ENCODE measurements at regions not wholly inside any gene's neighbourhood (a gene's known extent, or its start where the extent isn't known, plus 50 kb on each side); places are given as distances from the start of the nearest gene placed in this dataset.

- DNase-seq (no peak), ATAC-seq (ENCODE audit: low read depth) (no peak)
- H3K4me3 Mint-ChIP-seq: no peak overlapping the region
- no peaks in the 10 kb centered on the region for H3K4me1 Mint-ChIP-seq
- no peak overlapping the region for H3K27ac Mint-ChIP-seq
- intact Hi-C loops (cut with micrococcal nuclease): no loop called here
- peaks cover 11% of the 10 kb centered on the region for H3K27me3 Mint-ChIP-seq
- no peaks in the 10 kb centered on the region for H3K9me3 Mint-ChIP-seq
- TF ChIP-seq, protein P1, sequence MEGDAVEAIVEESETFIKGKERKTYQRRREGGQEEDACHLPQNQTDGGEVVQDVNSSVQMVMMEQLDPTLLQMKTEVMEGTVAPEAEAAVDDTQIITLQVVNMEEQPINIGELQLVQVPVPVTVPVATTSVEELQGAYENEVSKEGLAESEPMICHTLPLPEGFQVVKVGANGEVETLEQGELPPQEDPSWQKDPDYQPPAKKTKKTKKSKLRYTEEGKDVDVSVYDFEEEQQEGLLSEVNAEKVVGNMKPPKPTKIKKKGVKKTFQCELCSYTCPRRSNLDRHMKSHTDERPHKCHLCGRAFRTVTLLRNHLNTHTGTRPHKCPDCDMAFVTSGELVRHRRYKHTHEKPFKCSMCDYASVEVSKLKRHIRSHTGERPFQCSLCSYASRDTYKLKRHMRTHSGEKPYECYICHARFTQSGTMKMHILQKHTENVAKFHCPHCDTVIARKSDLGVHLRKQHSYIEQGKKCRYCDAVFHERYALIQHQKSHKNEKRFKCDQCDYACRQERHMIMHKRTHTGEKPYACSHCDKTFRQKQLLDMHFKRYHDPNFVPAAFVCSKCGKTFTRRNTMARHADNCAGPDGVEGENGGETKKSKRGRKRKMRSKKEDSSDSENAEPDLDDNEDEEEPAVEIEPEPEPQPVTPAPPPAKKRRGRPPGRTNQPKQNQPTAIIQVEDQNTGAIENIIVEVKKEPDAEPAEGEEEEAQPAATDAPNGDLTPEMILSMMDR (IDR thresholded peaks at IDR 0.05): no peak
- POLR2A ChIA-PET: no interaction called here
- CTCF ChIA-PET: no interaction called here
- no peaks in the 10 kb centered on the region for H3K36me3 Mint-ChIP-seq (ENCODE audit: low read depth)
Measured at GRCh38 chr11:70711911-70712185, 313.5 kb downstream of the CTTN start.

DNA sequence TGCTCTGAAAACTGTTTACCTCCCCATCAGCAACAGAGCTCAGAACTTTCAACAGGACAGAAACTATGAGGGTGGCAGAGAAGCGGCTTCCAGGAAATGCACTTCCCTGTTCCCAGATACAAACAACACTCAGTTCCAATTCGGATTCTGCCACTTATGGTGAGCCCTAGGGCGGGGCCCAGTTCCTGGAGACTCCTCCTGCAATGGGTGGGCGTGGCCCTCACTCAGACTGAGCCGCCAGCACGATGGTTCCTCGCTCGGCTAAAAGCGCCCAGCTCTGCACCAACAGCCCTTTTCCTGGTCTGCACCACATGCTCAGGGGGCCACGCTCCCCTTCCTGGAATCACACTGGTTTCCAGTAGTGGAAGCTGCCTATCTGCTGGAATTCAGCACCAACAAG lies 314.1 kb downstream of the CTTN start:
- Mint-ChIP-seq H3K4me3 (no peak overlapping the region), H3K4me1 (no peaks in the 10 kb centered on the region), H3K27me3 (peaks cover 15% of the 10 kb centered on the region), H3K9me3 (no peaks in the 10 kb centered on the region), H3K36me3 (ENCODE audit: low read depth) (no peaks in the 10 kb centered on the region), H3K27ac (no peak overlapping the region)
- ATAC-seq (ENCODE audit: low read depth) (no peak), DNase-seq (no peak)
- CTCF ChIA-PET: no interaction called here
- POLR2A ChIA-PET: no interaction called here
- TF ChIP-seq, protein P1 (IDR thresholded peaks at IDR 0.05): no peak
- intact Hi-C loops (cut with micrococcal nuclease): no loop called here

- Mint-ChIP-seq H3K9me3 (no peaks in the 10 kb centered on the region), H3K27me3 (peaks cover 14% of the 10 kb centered on the region), H3K4me1 (no peaks in the 10 kb centered on the region), H3K36me3 (ENCODE audit: low read depth) (no peaks in the 10 kb centered on the region), H3K4me3 (no peak overlapping the region), H3K27ac (no peak overlapping the region)
- TF ChIP-seq, protein P1 (IDR thresholded peaks at IDR 0.05): no peak
- ATAC-seq (ENCODE audit: low read depth) (no peak), DNase-seq (no peak)
- ChIA-PET POLR2A (no interaction called here), CTCF (no interaction called here)
- intact Hi-C loops (cut with micrococcal nuclease): no loop called here
Measured at GRCh38 chr11:70713086-70713835, 314.9 kb downstream of the CTTN start.

- no peak overlapping the region for H3K4me3 Mint-ChIP-seq
- ATAC-seq (ENCODE audit: low read depth) (no peak), DNase-seq (no peak)
- ChIA-PET POLR2A (no interaction called here), CTCF (no interaction called here)
- H3K27ac Mint-ChIP-seq: no peak overlapping the region
- H3K4me1 Mint-ChIP-seq: no peaks in the 10 kb centered on the region
- H3K36me3 Mint-ChIP-seq (ENCODE audit: low read depth): no peaks in the 10 kb centered on the region
- peaks cover 15% of the 10 kb centered on the region for H3K27me3 Mint-ChIP-seq
- intact Hi-C loops (cut with micrococcal nuclease): no loop called here
- H3K9me3 Mint-ChIP-seq: no peaks in the 10 kb centered on the region
- TF ChIP-seq, protein P1 (IDR thresholded peaks at IDR 0.05): no peak
Measured at GRCh38 chr11:70713988-70714665, 315.8 kb downstream of the CTTN start.

GRCh38 chr11:70715166-70715951 lies 317.0 kb downstream of the CTTN start:
- TF ChIP-seq, protein P1 (IDR thresholded peaks at IDR 0.05): no peak
- Mint-ChIP-seq H3K4me3 (no peak overlapping the region), H3K4me1 (no peaks in the 10 kb centered on the region), H3K27ac (no peak overlapping the region), H3K9me3 (no peaks in the 10 kb centered on the region), H3K27me3 (peaks cover 13% of the 10 kb centered on the region), H3K36me3 (ENCODE audit: low read depth) (no peaks in the 10 kb centered on the region)
- DNase-seq: no peak
- intact Hi-C loops (cut with micrococcal nuclease): no loop called here
- no peak for ATAC-seq (ENCODE audit: low read depth)
- ChIA-PET POLR2A (no interaction called here), CTCF (no interaction called here)
